K562 (cell line): ENCODE measurements at regions not wholly inside any gene's neighbourhood (a gene's known extent, or its start where the extent isn't known, plus 50 kb on each side); places are given as distances from the start of the nearest gene placed in this dataset.

Source experiments
- E2F6 ChIP-seq, 2 experiments: IDR thresholded peaks; 2 replicates each; pipeline ENCODE4 v1.6.1; 2011; ENCODE audit warnings: borderline replicate concordance in 1 of 2, control low read depth in 1 of 2, low read depth in 1 of 2, low read length in 1 of 2, mild to moderate bottlenecking in 1 of 2, mixed read lengths in 1 of 2, moderate library complexity in 1 of 2; ENCODE audit not compliant: insufficient read depth in 1 of 2, insufficient read length in 1 of 2, poor library complexity in 1 of 2, severe bottlenecking in 1 of 2; ENCODE audit errors: extremely low read depth in 1 of 2
- HDAC2 ChIP-seq: fragments of 450-650 bp; IDR thresholded peaks from 2 replicates; pipeline ENCODE4 v1.6.1; 2016; ENCODE audit warnings: mild to moderate bottlenecking
- ZBTB40 ChIP-seq, 2 experiments: fragments of 450-650 bp in 1 of 2; sonication (generic) in 1 of 2; formaldehyde crosslinking in 1 of 2; IDR thresholded peaks; 2 replicates each; pipeline versions ENCODE4 v1.7.1 to v1.9.0; 2016 to 2022; ENCODE audit warnings: inconsistent platforms in 1 of 2, mild to moderate bottlenecking in 1 of 2, missing genetic modification reagents in 1 of 2

GRCh38 chr18:30852980-30853379 lies 189.6 kb downstream of the DSC3 start (continued):
- TF ChIP-seq ZBTB40 (IDR thresholded peaks at IDR 0.05) (no peak), ZBTB40 (CRISPR knock-in tag; IDR thresholded peaks at IDR 0.05) (no peak), HDAC2 (no peak), E2F6 (IDR thresholded peaks at IDR 0.05; ENCODE audit: borderline replicate concordance in 1 of 2, extremely low read depth in 1 of 2, insufficient read depth in 1 of 2, insufficient read length in 1 of 2, low read depth in 1 of 2, low read length in 1 of 2, poor library complexity in 1 of 2, severe bottlenecking in 1 of 2) (no peak)
